Raji (cell line): ENCODE measurements at regions not wholly inside any gene's neighbourhood (a gene's known extent, or its start where the extent isn't known, plus 50 kb on each side); places are given as distances from the start of the nearest gene placed in this dataset.

ENCODE experiments used
- POLR2A ChIP-seq: IDR thresholded peaks from 2 replicates; pipeline ENCODE4 v1.6.1; 2011; ENCODE audit warnings: low read depth, low read length, control low read depth; ENCODE audit not compliant: insufficient read depth

- no peak for TF ChIP-seq POLR2A
These were observed 200.0 kb upstream of the SULF2 start for GRCh38 chr20:47985092-47985850.

- no peak for TF ChIP-seq POLR2A
These were observed 199.2 kb upstream of the SULF2 start for GRCh38 chr20:47984437-47984836.

- TF ChIP-seq POLR2A = no peak
These were observed 197.5 kb upstream of the SULF2 start for GRCh38 chr20:47982574-47983360.

GRCh38 chr20:47981222-47981621, 195.9 kb upstream of the SULF2 start:
- no peak for TF ChIP-seq POLR2A

GRCh38 chr20:47980336-47981177, 195.3 kb upstream of the SULF2 start:
- TF ChIP-seq POLR2A = no peak

GRCh38 chr20:47974234-47974878, 189.1 kb upstream of the SULF2 start:
- no peak for TF ChIP-seq POLR2A

- TF ChIP-seq POLR2A = no peak
These were observed 188.4 kb upstream of the SULF2 start for GRCh38 chr20:47973519-47974233.

GRCh38 chr20:47972916-47973309, 187.6 kb upstream of the SULF2 start:
- TF ChIP-seq POLR2A = no peak

GRCh38 chr20:47971058-47971791, 185.9 kb upstream of the SULF2 start:
- no peak for TF ChIP-seq POLR2A

- no peak for TF ChIP-seq POLR2A
These were observed 185.1 kb upstream of the SULF2 start for GRCh38 chr20:47970282-47970903.

GRCh38 chr20:47969426-47969825, 184.1 kb upstream of the SULF2 start:
- no peak for TF ChIP-seq POLR2A

- no peak for TF ChIP-seq POLR2A
These were observed 183.4 kb upstream of the SULF2 start for GRCh38 chr20:47968541-47969310.
